SW 1271 (cell line): ENCODE measurements at regions not wholly inside any gene's neighbourhood (a gene's known extent, or its start where the extent isn't known, plus 50 kb on each side); places are given as distances from the start of the nearest gene placed in this dataset.
"Not testable (repeated sequence)": the region's sequence is repeated elsewhere in the genome, so short reads cannot be mapped to it uniquely, and the experiment has no call there.

Experiments used
- DNase-seq, 2 experiments: peaks; one replicate each; lab custom pipeline; 2025; lab: John Stamatoyannopoulos, UW

DNA sequence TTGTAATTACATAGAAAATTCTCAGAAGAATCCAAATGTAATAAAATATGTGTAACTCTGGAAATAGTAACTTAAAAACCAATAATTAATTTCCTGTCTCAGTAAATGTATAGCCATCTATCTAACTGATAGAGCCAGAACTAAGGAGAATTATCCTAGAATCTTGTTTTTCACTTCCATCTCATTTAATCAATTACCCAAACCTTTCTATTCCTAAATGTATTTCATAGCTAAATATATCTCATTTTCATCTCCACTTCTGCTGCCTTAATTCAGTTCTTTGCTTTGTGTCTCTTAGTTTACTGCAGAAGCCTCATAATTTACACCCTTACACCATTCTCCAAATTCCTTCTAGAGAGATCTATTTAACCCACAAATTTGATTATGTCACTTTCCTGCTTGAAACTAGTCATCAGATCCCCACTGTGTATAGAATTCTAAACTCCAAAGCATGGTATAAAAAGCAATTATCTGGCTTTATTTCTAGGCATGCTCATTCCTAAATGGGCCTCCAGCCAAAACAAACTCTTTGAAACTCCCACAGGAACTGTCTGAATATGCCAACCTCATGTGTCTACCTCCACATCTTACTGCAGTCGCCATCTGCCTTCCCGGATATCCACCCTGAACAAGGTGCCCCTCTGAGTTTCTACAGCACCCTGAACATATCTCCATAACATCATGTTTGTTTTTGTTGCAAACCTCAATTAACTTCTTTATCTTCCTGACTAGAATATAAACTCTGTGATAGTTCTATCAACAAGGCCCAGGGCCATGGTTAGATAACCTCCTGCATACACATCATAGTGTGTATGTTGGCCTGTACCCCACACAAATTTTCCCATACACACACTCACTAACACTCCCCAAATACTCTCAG lies 70.5 kb upstream of the ADTRP start:
- DNase-seq: no peak

- DNase-seq: no peak
Observed at GRCh38 chr6:11848346-11848651, 69.7 kb upstream of the ADTRP start.

DNA sequence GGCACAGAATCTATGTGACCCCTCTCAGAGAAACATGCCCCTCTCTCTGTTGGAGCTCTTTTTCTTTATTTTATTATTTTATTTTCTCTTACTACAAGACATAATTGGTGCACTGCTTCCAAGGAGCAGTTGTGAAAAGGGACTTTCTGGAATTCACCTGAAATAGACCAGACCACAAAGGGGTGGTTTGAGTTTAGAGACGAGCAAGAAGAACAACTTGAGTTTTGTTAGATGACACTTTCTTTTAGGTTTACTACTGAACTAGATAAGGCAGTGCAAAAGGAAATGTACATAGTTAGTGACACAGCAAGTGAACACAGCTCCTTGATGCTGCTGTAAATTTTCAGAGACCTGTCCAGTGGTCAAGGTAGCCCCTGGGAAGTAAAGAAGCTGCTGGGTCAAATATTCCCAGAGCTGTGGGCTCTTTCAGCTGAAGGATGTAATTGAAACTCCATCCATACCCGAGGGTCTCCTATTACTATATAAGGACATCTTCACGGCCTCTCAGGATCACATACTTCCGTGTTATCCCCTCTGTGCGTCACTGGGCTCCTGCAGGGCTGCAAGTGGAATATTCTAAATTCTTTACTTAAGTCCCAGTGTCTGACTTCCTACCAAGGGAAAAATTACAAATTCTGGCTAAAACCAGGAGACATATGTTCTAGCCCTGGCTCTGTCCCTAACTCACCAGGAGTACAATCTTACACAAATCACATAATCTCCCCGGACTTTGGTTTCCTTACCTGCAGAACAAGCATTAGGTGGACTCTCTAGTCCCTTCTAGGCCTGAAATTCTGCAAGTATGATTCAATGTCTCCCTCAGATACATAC lies 69.1 kb upstream of the ADTRP start:
- DNase-seq: no peak

- DNase-seq: not testable (repeated sequence)
Observed at GRCh38 chr6:11847068-11847467, 68.5 kb upstream of the ADTRP start.

DNA sequence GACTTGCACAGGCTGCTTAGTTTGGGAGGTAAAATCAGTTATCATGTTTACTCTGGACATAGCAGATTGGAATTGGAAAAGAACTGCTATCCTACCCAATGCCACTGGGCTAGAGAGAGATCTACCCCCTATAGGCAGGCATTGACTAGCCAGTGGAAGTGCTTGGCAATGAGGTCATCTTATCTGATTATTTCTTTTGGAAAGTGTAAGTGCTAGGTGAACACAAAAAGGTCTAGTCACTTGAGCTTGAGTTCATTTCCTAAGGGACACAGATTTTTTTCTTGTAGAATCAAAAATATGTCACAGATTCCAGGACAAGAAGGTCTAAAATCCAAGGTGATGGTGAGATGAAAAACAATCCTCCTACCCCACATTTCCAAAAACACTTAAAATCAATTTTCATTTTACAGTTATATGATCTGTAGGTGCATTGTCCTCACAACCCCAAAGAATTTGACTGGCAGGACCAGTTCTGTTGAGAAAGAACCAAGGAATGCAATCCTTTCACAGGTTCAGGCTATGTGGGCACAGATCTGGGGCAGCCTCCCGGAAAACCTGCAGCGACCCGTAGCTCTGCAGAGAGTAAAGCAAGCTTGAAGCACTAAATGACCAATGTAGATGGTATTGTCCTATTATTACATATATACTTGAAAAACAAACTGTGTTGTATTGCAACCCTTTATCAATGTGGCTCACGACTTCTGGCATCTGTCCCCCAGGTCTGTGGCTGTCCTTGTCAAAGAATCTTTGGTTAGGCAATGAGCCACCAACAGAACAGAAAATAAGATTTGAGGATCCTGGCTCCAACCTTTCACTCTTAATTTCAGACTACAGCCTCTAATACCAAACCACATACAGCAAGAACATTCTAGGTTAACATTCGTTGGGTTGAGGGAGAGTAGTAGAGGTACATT lies 67.3 kb upstream of the ADTRP start:
- DNase-seq: no peak

DNA sequence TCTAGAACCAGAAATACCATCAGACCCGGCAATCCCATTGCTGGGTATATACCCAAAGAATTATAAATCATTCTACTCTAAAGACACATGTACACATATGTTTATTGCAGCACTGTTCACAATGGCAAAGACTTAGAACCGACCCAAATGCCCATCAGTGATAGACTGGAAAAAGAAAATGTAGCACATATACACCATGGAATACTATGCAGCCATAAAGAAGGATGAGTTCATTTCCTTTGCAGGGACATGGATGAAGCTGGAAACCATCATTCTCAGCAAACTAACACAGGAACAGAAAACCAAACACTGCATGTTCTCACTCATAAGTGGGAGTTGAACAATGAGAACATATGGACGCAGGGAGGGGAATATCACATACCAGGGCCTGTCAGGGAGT lies 64.2 kb upstream of the ADTRP start:
- not testable (repeated sequence) for DNase-seq

DNA sequence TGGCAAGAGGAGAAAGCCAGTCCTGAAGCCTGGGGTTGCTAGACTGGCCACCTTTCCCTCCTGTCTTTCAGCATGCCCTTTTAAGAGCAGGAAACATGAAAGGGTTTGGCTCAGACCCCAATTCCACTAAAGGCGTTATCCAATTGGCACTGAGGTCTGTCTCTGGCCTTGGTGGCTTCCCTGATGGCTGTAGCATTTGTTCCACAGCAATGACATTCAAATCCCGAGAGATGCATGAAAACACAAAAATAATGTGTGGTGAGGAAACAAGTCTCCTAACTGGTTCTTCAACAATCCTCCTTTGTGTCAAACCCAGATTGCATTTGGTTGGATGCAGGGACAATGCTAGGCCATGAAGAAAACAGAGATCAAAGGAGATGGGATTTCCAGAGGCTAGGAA lies 56.5 kb upstream of the ADTRP start:
- DNase-seq: no peak

GRCh38 chr6:11833626-11834592 lies 55.3 kb upstream of the ADTRP start:
- no peak for DNase-seq

GRCh38 chr6:11831653-11832052 lies 53.0 kb upstream of the ADTRP start:
- no peak for DNase-seq

DNA sequence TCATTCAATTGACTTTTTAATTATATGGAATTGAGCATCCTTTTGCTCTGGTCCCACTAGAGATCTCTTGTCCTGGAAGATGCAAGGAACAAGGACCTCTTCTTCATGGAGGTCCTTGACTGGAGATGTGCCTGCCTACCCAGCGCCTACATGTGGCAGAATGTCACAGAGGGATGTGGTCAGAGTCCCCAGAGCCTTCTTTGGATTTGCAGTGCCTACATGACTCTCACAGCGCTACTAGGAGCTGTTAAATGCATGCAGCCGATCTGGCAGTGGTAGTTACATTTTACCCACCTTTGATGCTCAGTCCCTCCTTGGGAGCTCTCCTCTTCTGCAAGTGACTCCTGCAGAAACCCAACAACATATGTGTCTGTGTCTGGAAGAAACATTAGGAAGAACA lies 51.9 kb upstream of the ADTRP start:
- no peak for DNase-seq

- no peak for DNase-seq
Observed at GRCh38 chr6:11830105-11830504, 51.5 kb upstream of the ADTRP start.

GRCh38 chr6:11828262-11828870 lies 49.8 kb upstream of the ADTRP start:
- DNase-seq: no peak
